Breast epithelium (tissue), 4 donors: ENCODE measurements at regions not wholly inside any gene's neighbourhood (a gene's known extent, or its start where the extent isn't known, plus 50 kb on each side); places are given as distances from the start of the nearest gene placed in this dataset.

Experiments
- DNase-seq, 2 donors: peaks; one replicate each; pipeline ENCODE4 v3.0.0-alpha.2; 2019; ENCODE audit warnings: low spot score in 2 of 2
- H3K27ac ChIP-seq, 2 donors: fragments of 200-600 bp; sonication (generic) in 1 of 2; one replicate each; pipeline ENCODE4 v1.5.1; 2016 to 2019; ENCODE audit warnings: mild to moderate bottlenecking in 1 of 2
- H3K27me3 ChIP-seq, 2 donors: fragments of 200-600 bp; sonication (generic) in 1 of 2; one replicate each; pipeline versions ENCODE4 v1.5.1 to v1.6.0; 2017 to 2019; ENCODE audit warnings: control low read depth in 1 of 2, mild to moderate bottlenecking in 1 of 2
- H3K36me3 ChIP-seq: fragments of 200-600 bp; one replicate; pipeline ENCODE4 v1.5.1; 2019
- H3K4me1 ChIP-seq, 2 donors: fragments of 200-600 bp; sonication (generic); one replicate each; pipeline ENCODE4 v1.5.1; 2016 to 2019; ENCODE audit warnings: control low read depth in 1 of 2
- H3K4me3 ChIP-seq, 3 donors: fragments of 200-600 bp; sonication (generic); 1 replicate in 2 of 3; 2 replicates in 1 of 3; pipeline ENCODE4 v1.5.1; 2016 to 2019; ENCODE audit warnings: mild to moderate bottlenecking in 3 of 3, moderate library complexity in 2 of 3
- H3K9me3 ChIP-seq, 2 donors: fragments of 200-600 bp; sonication (generic) in 1 of 2; one replicate each; pipeline ENCODE4 v1.5.1; 2016 to 2019; ENCODE audit warnings: control low read depth in 1 of 2
- CTCF ChIP-seq, 3 donors: fragments of 450-650 bp; IDR thresholded peaks; one replicate each; pipeline ENCODE4 v1.5.1; 2016 to 2017; ENCODE audit warnings: antibody characterized with exemption in 3 of 3, mild to moderate bottlenecking in 3 of 3, moderate library complexity in 3 of 3
- POLR2A ChIP-seq: fragments of 450-650 bp; IDR thresholded peaks from one replicate; pipeline ENCODE4 v1.6.1; 2016; ENCODE audit warnings: antibody characterized with exemption, mild to moderate bottlenecking, moderate library complexity
- POLR2AphosphoS5 ChIP-seq, 3 donors: sonication (generic); formaldehyde crosslinking; IDR thresholded peaks; one replicate each; pipeline ENCODE4 v1.6.1; 2017; ENCODE audit warnings: antibody characterized with exemption in 3 of 3
- intact Hi-C: fragments of 100-400 bp; cut with DNase I; formaldehyde crosslinking; loops from one replicate; pipeline ENCODE4 v1.15.1; 2023; ENCODE audit warnings: low total_unique reads

GRCh38 chr7:35415411-35415822 lies 161.5 kb upstream of the TBX20 start:
- no peaks in the 10 kb centered on the region for H3K36me3 ChIP-seq
- TF ChIP-seq CTCF (IDR thresholded peaks at IDR 0.05) (no peak), POLR2A (no peak), POLR2AphosphoS5 (IDR thresholded peaks at IDR 0.05) (no peak)
- H3K4me1 ChIP-seq = no peaks in the 10 kb centered on the region
- peaks cover 0 to 5% of the 10 kb centered on the region in 2 donors for H3K27me3 ChIP-seq
- no peak overlapping the region for H3K27ac ChIP-seq
- intact Hi-C loops = no loop called here
- H3K9me3 ChIP-seq = no peaks in the 10 kb centered on the region
- no peak overlapping the region for H3K4me3 ChIP-seq
- DNase-seq = no peak

GRCh38 chr7:35411331-35411730 lies 157.4 kb upstream of the TBX20 start:
- intact Hi-C loops = no loop called here
- Histone ChIP-seq H3K9me3 (no peaks in the 10 kb centered on the region), H3K36me3 (no peaks in the 10 kb centered on the region), H3K27me3 (no peaks in the 10 kb centered on the region), H3K27ac (no peak overlapping the region), H3K4me1 (no peaks in the 10 kb centered on the region), H3K4me3 (no peak overlapping the region)
- DNase-seq = no peak
- TF ChIP-seq CTCF (IDR thresholded peaks at IDR 0.05) = no peak
- no peak for TF ChIP-seq POLR2A
- no peak for TF ChIP-seq POLR2AphosphoS5 (IDR thresholded peaks at IDR 0.05)

GRCh38 chr7:35405461-35405860 lies 151.6 kb upstream of the TBX20 start:
- no peak for TF ChIP-seq POLR2AphosphoS5 (IDR thresholded peaks at IDR 0.05)
- TF ChIP-seq CTCF (IDR thresholded peaks at IDR 0.05) = no peak
- no peak for TF ChIP-seq POLR2A
- H3K36me3 ChIP-seq = no peaks in the 10 kb centered on the region
- H3K27me3 ChIP-seq = no peaks in the 10 kb centered on the region
- H3K4me3 ChIP-seq = no peak overlapping the region
- no peak for DNase-seq
- no peak overlapping the region for H3K27ac ChIP-seq
- H3K9me3 ChIP-seq = no peaks in the 10 kb centered on the region
- no peaks in the 10 kb centered on the region for H3K4me1 ChIP-seq
- intact Hi-C loops = no loop called here

GRCh38 chr7:35401217-35401879 lies 147.4 kb upstream of the TBX20 start:
- Histone ChIP-seq H3K4me1 (no peaks in the 10 kb centered on the region), H3K27me3 (no peaks in the 10 kb centered on the region), H3K36me3 (no peaks in the 10 kb centered on the region), H3K27ac (no peak overlapping the region), H3K9me3 (no peaks in the 10 kb centered on the region), H3K4me3 (no peak overlapping the region)
- DNase-seq = no peak
- intact Hi-C loops = no loop called here
- TF ChIP-seq POLR2A = no peak
- TF ChIP-seq POLR2AphosphoS5 (IDR thresholded peaks at IDR 0.05) = no peak
- TF ChIP-seq CTCF (IDR thresholded peaks at IDR 0.05) = no peak

GRCh38 chr7:35399840-35400239 lies 145.9 kb upstream of the TBX20 start:
- intact Hi-C loops = no loop called here
- H3K4me3 ChIP-seq = no peak overlapping the region
- H3K4me1 ChIP-seq = no peaks in the 10 kb centered on the region
- H3K27me3 ChIP-seq = no peaks in the 10 kb centered on the region
- H3K36me3 ChIP-seq = no peaks in the 10 kb centered on the region
- no peaks in the 10 kb centered on the region for H3K9me3 ChIP-seq
- DNase-seq = no peak
- H3K27ac ChIP-seq = no peak overlapping the region
- TF ChIP-seq POLR2AphosphoS5 (IDR thresholded peaks at IDR 0.05) (no peak), CTCF (IDR thresholded peaks at IDR 0.05) (no peak), POLR2A (no peak)
